SKM-1 treated with dmso at 0.1 percent for 144 hours (cell line): ENCODE measurements at regions not wholly inside any gene's neighbourhood (a gene's known extent, or its start where the extent isn't known, plus 50 kb on each side); places are given as distances from the start of the nearest gene placed in this dataset.
"Not testable (repeated sequence)": the region's sequence is repeated elsewhere in the genome, so short reads cannot be mapped to it uniquely, and the experiment has no call there.

Experiments used
- DNase-seq: peaks from one replicate; lab custom pipeline; 2025; ENCODE audit not compliant: unreplicated experiment; lab: John Stamatoyannopoulos, UW

- DNase-seq, result no peak
Observed at GRCh38 chr14:77985211-77985615, 185.0 kb upstream of the NRXN3 start.

GRCh38 chr14:77986773-77987172 lies 183.4 kb upstream of the NRXN3 start:
- DNase-seq, result no peak

DNA sequence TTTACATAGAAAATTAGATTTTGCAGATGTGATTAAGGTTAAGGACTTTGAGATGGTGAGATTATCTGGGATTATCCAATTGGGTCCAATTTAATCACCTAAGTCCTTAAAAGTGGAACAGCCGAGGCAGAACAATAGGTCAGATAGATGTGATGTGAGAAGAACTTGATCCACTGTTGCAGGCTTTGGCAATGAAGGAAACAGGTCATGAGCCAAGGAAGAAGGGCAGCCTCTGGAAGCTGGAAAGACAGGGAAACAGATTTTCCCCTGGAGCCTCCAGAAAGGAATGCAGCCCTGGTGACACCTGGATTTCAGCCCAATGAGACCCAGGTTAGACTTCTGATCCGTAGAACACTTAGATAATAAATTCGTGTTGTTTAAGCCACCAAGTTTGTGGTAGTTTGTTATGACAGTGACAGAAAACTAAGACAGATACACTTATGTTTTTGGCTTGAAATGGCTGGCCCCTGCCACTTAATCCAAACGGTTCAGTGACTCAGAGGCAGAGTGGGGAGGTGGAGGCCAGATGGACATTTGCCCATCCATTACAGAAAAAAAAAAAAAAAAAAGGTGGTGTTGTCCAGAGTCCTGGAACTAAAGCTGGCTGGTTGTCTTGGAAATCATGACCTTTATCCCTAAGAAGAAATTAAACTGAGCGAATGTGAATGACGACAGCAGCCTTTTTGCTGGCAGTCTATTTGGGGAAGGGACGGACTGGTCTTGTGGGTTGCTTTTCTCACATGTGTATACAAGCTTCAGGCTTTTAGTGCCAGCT lies 181.9 kb upstream of the NRXN3 start:
- no peak for DNase-seq

- DNase-seq, result no peak
Observed at GRCh38 chr14:77988970-77989369, 181.2 kb upstream of the NRXN3 start.

GRCh38 chr14:77989441-77989991 lies 180.7 kb upstream of the NRXN3 start:
- no peak for DNase-seq

GRCh38 chr14:77990337-77990736 lies 179.8 kb upstream of the NRXN3 start:
- DNase-seq, result no peak

DNA sequence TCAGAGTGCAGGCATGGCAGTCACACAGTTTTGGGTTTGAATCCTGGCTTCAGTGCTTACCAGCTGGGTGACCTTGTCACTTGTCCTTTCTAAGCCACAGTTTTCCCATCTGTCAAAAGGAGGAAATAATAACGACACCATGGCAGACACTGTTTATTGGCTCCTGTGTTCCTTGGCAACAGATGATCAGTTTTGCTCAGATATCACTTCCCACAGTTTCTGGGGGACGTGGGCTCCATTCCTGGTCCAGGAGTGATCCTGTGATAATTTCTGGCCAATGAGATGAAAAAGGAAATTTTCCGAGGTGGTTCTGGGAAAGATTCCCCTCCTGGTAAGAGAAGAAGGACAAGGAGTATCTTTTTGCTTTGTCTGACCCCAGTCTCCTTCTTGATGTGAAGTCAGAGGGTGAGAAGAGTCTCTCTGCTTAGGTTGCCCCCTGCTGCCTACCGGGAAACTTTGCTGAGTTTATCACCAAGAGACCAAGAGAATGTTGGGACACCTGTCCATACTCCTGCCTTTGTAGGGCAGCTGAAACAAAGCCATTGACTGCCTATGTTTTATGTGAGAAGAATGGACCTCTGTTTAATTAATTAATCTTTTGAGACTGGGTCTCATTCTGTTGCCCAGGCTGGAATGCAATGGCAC lies 178.9 kb upstream of the NRXN3 start:
- no peak for DNase-seq

GRCh38 chr14:78005325-78005724 lies 164.8 kb upstream of the NRXN3 start:
- DNase-seq, result no peak

DNA sequence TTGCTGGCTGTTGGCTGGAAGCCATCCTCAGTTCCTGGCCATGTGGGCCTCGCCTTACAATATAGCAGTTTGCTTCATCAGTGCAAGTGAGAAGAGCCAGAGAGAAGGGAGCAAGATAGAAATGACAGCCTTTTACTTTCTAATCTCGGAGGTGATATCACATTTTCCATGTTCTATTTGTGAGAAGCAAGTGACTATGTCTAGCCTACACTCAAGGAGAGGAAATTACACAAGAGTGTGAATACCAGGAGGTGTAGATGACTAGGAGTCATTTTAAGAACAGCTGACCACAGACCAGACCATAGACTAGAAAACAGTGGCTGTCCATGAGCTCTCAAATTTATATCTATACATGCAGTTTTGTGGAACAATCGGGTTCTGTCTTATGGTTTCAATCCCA lies 163.0 kb upstream of the NRXN3 start:
- DNase-seq, result no peak

GRCh38 chr14:78010688-78011087 lies 159.5 kb upstream of the NRXN3 start:
- no peak for DNase-seq

GRCh38 chr14:78013911-78014310 lies 156.3 kb upstream of the NRXN3 start:
- not testable (repeated sequence) for DNase-seq

GRCh38 chr14:78016532-78016931 lies 153.6 kb upstream of the NRXN3 start:
- DNase-seq, result no peak

DNA sequence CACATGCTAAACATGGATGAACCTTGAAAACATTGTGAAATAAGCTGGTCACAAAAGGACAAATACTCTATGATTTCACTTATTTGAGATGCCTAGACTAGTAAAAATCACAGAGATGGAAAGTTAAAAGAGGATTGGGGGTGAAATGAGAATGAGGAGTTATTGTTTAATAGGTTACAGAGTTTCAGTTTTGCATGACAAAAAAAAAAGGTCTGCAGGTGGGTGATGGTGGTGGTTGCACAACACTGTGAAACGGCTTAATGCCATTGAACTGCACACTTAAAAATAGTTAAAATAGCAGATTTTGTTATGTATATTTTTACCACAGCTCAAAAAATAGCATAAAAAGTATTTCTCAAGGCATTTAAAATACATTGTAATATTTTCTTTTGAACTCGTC lies 151.9 kb upstream of the NRXN3 start:
- no peak for DNase-seq

GRCh38 chr14:78022059-78022458 lies 148.1 kb upstream of the NRXN3 start:
- DNase-seq, result peak; percentile 31

- no peak for DNase-seq
Observed at GRCh38 chr14:78023112-78023511, 147.1 kb upstream of the NRXN3 start.

DNA sequence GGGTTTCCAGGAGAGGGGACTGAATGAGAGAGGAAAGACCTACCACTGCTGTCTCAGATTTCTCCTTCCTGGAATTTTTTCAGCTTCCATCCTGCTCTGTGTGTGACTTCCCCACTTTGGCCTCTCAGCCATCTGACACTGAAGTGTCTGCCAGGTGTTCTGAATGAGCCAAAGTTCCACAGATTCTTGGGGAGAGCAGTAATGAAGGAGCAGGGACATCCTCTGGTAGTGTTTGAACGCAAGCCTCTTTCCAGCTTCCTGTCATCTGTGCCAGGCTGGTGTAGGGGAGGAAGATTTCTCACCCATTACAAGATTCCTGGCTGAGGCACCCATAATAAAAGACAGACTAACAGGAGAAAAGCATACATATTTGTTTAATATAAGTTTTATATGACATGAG lies 141.7 kb upstream of the NRXN3 start:
- DNase-seq, result no peak

DNA sequence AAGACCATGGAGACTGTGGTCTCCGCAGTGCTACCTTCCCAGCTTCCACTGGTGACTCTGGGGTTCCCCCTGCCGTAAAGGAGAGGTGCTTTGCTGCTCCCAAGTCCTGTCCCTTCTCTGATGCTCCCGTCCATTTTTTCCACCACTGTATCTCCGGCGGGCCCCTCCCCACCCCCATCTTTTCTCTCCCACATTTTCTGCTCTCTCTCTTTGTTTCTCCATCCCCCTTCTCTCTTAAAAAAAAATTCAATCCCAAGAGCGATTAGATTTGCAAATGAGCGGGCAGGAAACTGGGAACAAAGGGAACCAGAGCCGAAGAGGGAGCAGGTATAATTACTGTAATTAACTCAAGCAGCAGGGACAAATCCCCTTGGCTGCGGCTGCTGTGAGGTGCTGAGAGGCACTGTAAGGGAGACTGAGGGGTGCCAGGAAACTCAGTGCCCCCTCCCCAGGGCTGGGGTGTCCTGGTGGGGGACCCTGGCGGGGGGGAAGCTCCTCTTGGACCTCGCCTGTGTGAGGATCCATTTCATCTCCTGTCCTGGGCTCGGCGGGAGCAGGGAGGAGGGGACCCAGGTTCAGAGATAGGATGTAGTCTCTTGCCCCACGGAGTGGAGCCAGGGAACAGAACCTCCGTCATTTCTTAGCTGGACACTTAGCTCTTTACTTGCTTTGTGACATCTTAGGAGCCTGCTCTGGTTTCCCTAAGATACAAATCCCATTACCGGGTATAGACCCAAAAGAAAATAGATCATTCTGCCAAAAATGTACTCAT lies 140.4 kb upstream of the NRXN3 start:
- no peak for DNase-seq

GRCh38 chr14:78043349-78043748 lies 126.8 kb upstream of the NRXN3 start:
- no peak for DNase-seq

DNA sequence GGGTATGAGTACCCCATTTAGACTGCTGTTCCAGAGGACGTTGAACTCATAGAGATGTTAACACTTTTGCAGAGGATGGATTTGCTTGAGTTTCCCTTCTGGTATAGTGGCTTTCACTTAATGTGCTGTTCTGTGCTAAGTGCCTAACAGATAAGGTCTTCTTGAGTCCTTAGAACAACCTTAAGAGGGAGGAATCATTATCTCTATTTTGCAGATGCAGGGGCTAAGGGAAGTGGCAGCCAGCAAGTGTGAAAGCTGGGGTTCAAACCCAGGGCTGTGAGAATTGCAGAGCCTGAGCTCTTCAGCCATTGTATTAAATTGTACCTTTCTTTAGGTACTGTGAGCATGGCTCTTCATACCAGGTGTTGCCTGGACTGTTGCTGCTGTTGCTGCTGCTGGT lies 122.1 kb upstream of the NRXN3 start:
- no peak for DNase-seq

DNA sequence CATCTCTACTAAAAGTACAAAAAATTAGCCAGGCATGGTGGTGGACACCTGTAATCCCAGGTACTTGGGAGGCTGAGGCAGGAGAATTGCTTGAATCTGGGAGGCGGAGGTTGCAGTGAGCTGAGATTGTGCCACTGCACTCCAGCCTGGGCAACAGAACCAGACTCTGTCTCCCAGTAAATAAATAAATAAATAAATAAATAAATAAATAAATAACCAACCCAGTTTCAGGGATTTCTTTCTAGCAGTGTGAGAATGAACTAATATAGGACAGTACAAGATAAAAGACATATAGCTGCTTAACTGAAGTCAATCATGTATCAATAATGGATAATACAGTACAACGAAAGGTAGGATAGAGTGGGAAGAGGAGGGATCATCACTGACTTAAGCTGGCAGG lies 113.3 kb upstream of the NRXN3 start:
- DNase-seq, result not testable (repeated sequence)

GRCh38 chr14:78070344-78070743 lies 99.8 kb upstream of the NRXN3 start:
- no peak for DNase-seq
